SK-N-MC (cell line): ENCODE measurements at regions not wholly inside any gene's neighbourhood (a gene's known extent, or its start where the extent isn't known, plus 50 kb on each side); places are given as distances from the start of the nearest gene placed in this dataset.

Source experiments
- EZH2 ChIP-seq: fragments of 200-600 bp; sonication (generic); IDR thresholded peaks from one replicate; pipeline ENCODE4 v1.6.1; 2017; ENCODE audit warnings: antibody characterized with exemption
- POLR2AphosphoS5 ChIP-seq: IDR thresholded peaks from 2 replicates; pipeline ENCODE4 v1.6.1; 2012; ENCODE audit warnings: mild to moderate bottlenecking, low read depth, low read length, borderline replicate concordance

GRCh38 chr13:109858319-109858718 is 71.9 kb upstream of the IRS2 start:
- TF ChIP-seq POLR2AphosphoS5, result no peak
- TF ChIP-seq EZH2, result no peak
